ENCODE measurements at regions not wholly inside any gene's neighbourhood (a gene's known extent, or its start where the extent isn't known, plus 50 kb on each side); places are given as distances from the start of the nearest gene placed in this dataset.

- TF ChIP-seq GATA2 (IDR thresholded peaks at IDR 0.05; ENCODE audit: low read depth, low read length) (no peak), GATA3 (IDR thresholded peaks at IDR 0.05; ENCODE audit: low read depth, low read length) (no peak)
Measured at GRCh38 chr9:1617419-1617818, 397.7 kb upstream of the SMARCA2 start.
